HEK293 (cell line): ENCODE measurements at regions not wholly inside any gene's neighbourhood (a gene's known extent, or its start where the extent isn't known, plus 50 kb on each side); places are given as distances from the start of the nearest gene placed in this dataset.
"Not testable (repeated sequence)": the region's sequence is repeated elsewhere in the genome, so short reads cannot be mapped to it uniquely, and the experiment has no call there.

Experiments
- CTCF ChIA-PET: fragments of 350-600 bp; formaldehyde crosslinking; extraction: SDS; loops from one replicate; lab custom pipeline; 2021; ENCODE audit warnings: antibody characterized with exemption; lab: Yijun Ruan, JAX
- POLR2A ChIA-PET: fragments of 300-600 bp; formaldehyde crosslinking; extraction: SDS; loops from one replicate; lab custom pipeline; 2020; ENCODE audit warnings: antibody characterized with exemption, inconsistent platforms; lab: Yijun Ruan, JAX
- H3K27ac ChIP-seq: fragments of 200-500 bp; sonication (Bioruptor generic); 2 replicates; pipeline ENCODE4 v1.5.1; 2014; ENCODE audit warnings: low read depth, low read length, control low read depth, inconsistent platforms; ENCODE audit errors: extremely low read depth
- H3K36me3 ChIP-seq, 2 experiments: fragments of 200-500 bp in 1 of 2; sonication (Bioruptor generic) in 1 of 2; 1 replicate in 1 of 2; 2 replicates in 1 of 2; pipeline ENCODE4 v1.5.1; 2014 to 2017; ENCODE audit warnings: inconsistent platforms in 2 of 2, low read length in 2 of 2; ENCODE audit not compliant: control insufficient read depth in 2 of 2, insufficient read depth in 1 of 2
- H3K4me1 ChIP-seq: fragments of 200-500 bp; sonication (Bioruptor generic); 2 replicates; pipeline ENCODE4 v1.5.1; 2014; ENCODE audit warnings: mild to moderate bottlenecking, low read length, inconsistent platforms; ENCODE audit not compliant: control insufficient read depth, insufficient read depth
- H3K4me3 ChIP-seq: 2 replicates; pipeline ENCODE4 v1.5.1; 2011; ENCODE audit warnings: low read depth, mild to moderate bottlenecking, control low read depth, low read length, moderate library complexity
- H3K9me3 ChIP-seq: fragments of 200-500 bp; sonication (Bioruptor generic); 2 replicates; pipeline ENCODE4 v1.5.1; 2014; ENCODE audit warnings: low read depth, low read length, inconsistent platforms; ENCODE audit not compliant: control insufficient read depth, insufficient read depth
- KLF1 ChIP-seq: fragments of 450-650 bp; formaldehyde crosslinking; IDR thresholded peaks from 2 replicates; pipeline ENCODE4 v1.5.1; 2016; ENCODE audit warnings: missing biosample characterization, missing genetic modification characterization
- REST ChIP-seq: fragments of 450-650 bp; formaldehyde crosslinking; IDR thresholded peaks from 2 replicates; pipeline ENCODE4 v1.5.1; 2016; ENCODE audit warnings: missing biosample characterization, missing genetic modification characterization
- ZNF324 ChIP-seq: fragments of 450-650 bp; formaldehyde crosslinking; IDR thresholded peaks from 2 replicates; pipeline ENCODE4 v1.5.1; 2016; ENCODE audit warnings: missing biosample characterization, missing genetic modification characterization
- ZNF629 ChIP-seq: fragments of 450-650 bp; formaldehyde crosslinking; IDR thresholded peaks from 2 replicates; pipeline ENCODE4 v1.5.1; 2017; ENCODE audit warnings: missing biosample characterization, missing genetic modification characterization

GRCh38 chr14:105626111-105626510, 99.7 kb downstream of the TMEM121 start:
- H3K4me1 ChIP-seq, CTCF ChIA-PET, H3K4me3 ChIP-seq, H3K9me3 ChIP-seq, H3K36me3 ChIP-seq, POLR2A ChIA-PET, H3K27ac ChIP-seq: not testable (repeated sequence)

- CTCF ChIA-PET, POLR2A ChIA-PET: not testable (repeated sequence)
These were observed 100.3 kb downstream of the TMEM121 start for GRCh38 chr14:105626651-105627050.

GRCh38 chr14:105627287-105627686, 100.9 kb downstream of the TMEM121 start:
- H3K4me1 ChIP-seq, H3K4me3 ChIP-seq, POLR2A ChIA-PET, H3K27ac ChIP-seq, H3K36me3 ChIP-seq, CTCF ChIA-PET, H3K9me3 ChIP-seq: not testable (repeated sequence)

More at GRCh38 chr14:105626651-105627050, 100.3 kb downstream of the TMEM121 start:
- H3K9me3 ChIP-seq, H3K4me3 ChIP-seq, H3K27ac ChIP-seq, H3K36me3 ChIP-seq, H3K4me1 ChIP-seq: not testable (repeated sequence)

- Histone ChIP-seq H3K4me1 (no peaks in the 10 kb centered on the region), H3K4me3 (no peak overlapping the region), H3K9me3 (no peaks in the 10 kb centered on the region), H3K27ac (no peak overlapping the region)
- CTCF ChIA-PET: no interaction called here
- no peak for TF ChIP-seq ZNF629
- TF ChIP-seq ZNF324 (tag by site-specific recombination): no peak
- TF ChIP-seq, all 188 proteins: peak for 0
- no peaks in the 10 kb centered on the region for H3K36me3 ChIP-seq
- POLR2A ChIA-PET: no interaction called here
These were observed 101.3 kb downstream of the TMEM121 start for GRCh38 chr14:105627701-105628100.

GRCh38 chr14:105628126-105628525, 101.7 kb downstream of the TMEM121 start:
- H3K36me3 ChIP-seq, H3K4me3 ChIP-seq, H3K9me3 ChIP-seq, CTCF ChIA-PET, H3K4me1 ChIP-seq, H3K27ac ChIP-seq, POLR2A ChIA-PET: not testable (repeated sequence)

- H3K4me3 ChIP-seq, H3K27ac ChIP-seq, POLR2A ChIA-PET, H3K36me3 ChIP-seq, H3K4me1 ChIP-seq, H3K9me3 ChIP-seq, CTCF ChIA-PET: not testable (repeated sequence)
- TF ChIP-seq REST (tag by site-specific recombination): peak; percentile 87
- peak; percentile 19; the same call in 1 of the 2 replicates for TF ChIP-seq KLF1 (tag by site-specific recombination)
These were observed 102.2 kb downstream of the TMEM121 start for GRCh38 chr14:105628531-105629067.

GRCh38 chr14:105629091-105629885, 102.9 kb downstream of the TMEM121 start:
- CTCF ChIA-PET, H3K27ac ChIP-seq, H3K4me1 ChIP-seq, H3K9me3 ChIP-seq, POLR2A ChIA-PET, H3K36me3 ChIP-seq, H3K4me3 ChIP-seq: not testable (repeated sequence)
